Osteocyte (in vitro differentiated cells): ENCODE measurements at regions not wholly inside any gene's neighbourhood (a gene's known extent, or its start where the extent isn't known, plus 50 kb on each side); places are given as distances from the start of the nearest gene placed in this dataset.

Experiments
- DNase-seq: peaks from one replicate; pipeline ENCODE4 v3.0.0; 2021; ENCODE audit warnings: mixed read lengths; ENCODE audit not compliant: unreplicated experiment; ENCODE audit errors: extremely low spot score
- H3K27ac Mint-ChIP-seq: one replicate; pipeline ENCODE4 v1.8.0; 2021; ENCODE audit warnings: mild to moderate bottlenecking, mixed read lengths; ENCODE audit not compliant: unreplicated experiment
- H3K27me3 Mint-ChIP-seq: one replicate; pipeline ENCODE4 v1.8.0; 2021; ENCODE audit warnings: mixed read lengths; ENCODE audit not compliant: unreplicated experiment
- H3K36me3 Mint-ChIP-seq: one replicate; pipeline ENCODE4 v1.8.0; 2021; ENCODE audit warnings: mixed read lengths; ENCODE audit not compliant: unreplicated experiment
- H3K4me1 Mint-ChIP-seq: one replicate; pipeline ENCODE4 v1.8.0; 2021; ENCODE audit warnings: mixed read lengths; ENCODE audit not compliant: unreplicated experiment
- H3K4me3 Mint-ChIP-seq: one replicate; pipeline ENCODE4 v1.8.0; 2021; ENCODE audit warnings: mild to moderate bottlenecking, moderate library complexity, mixed read lengths; ENCODE audit not compliant: unreplicated experiment
- H3K9me3 Mint-ChIP-seq: one replicate; pipeline ENCODE4 v1.8.0; 2021; ENCODE audit warnings: mixed read lengths; ENCODE audit not compliant: unreplicated experiment
- CTCF ChIP-seq: fragments of 200-600 bp; sonication (generic); IDR thresholded peaks from 2 replicates; pipeline ENCODE4 v1.5.0; 2021; ENCODE audit warnings: antibody characterized with exemption, mild to moderate bottlenecking, moderate library complexity

- H3K4me1 Mint-ChIP-seq = peaks cover 19% of the 10 kb centered on the region
- no peak overlapping the region for H3K27ac Mint-ChIP-seq
These were observed 361.9 kb downstream of the SIPA1L2 start for GRCh38 chr1:232267837-232268598.

GRCh38 chr1:232267092-232267836 is 362.7 kb downstream of the SIPA1L2 start:
- no peak overlapping the region for H3K27ac Mint-ChIP-seq
- TF ChIP-seq CTCF = no peak
- H3K9me3 Mint-ChIP-seq = no peaks in the 10 kb centered on the region
- H3K4me3 Mint-ChIP-seq = no peak overlapping the region
- peaks cover 19% of the 10 kb centered on the region for H3K4me1 Mint-ChIP-seq
- H3K27me3 Mint-ChIP-seq = no peaks in the 10 kb centered on the region
- no peaks in the 10 kb centered on the region for H3K36me3 Mint-ChIP-seq
- no peak for DNase-seq

More at GRCh38 chr1:232267837-232268598, 361.9 kb downstream of the SIPA1L2 start:
- no peaks in the 10 kb centered on the region for H3K36me3 Mint-ChIP-seq
- no peak for DNase-seq
- TF ChIP-seq CTCF = no peak
- H3K27me3 Mint-ChIP-seq = no peaks in the 10 kb centered on the region
- no peaks in the 10 kb centered on the region for H3K9me3 Mint-ChIP-seq
- no peak overlapping the region for H3K4me3 Mint-ChIP-seq

- TF ChIP-seq CTCF = no peak
- no peak overlapping the region for H3K27ac Mint-ChIP-seq
- no peaks in the 10 kb centered on the region for H3K36me3 Mint-ChIP-seq
- H3K27me3 Mint-ChIP-seq = peaks cover 4% of the 10 kb centered on the region
- no peak for DNase-seq
- no peaks in the 10 kb centered on the region for H3K9me3 Mint-ChIP-seq
- peaks cover 12% of the 10 kb centered on the region for H3K4me1 Mint-ChIP-seq
- H3K4me3 Mint-ChIP-seq = no peak overlapping the region
These were observed 366.5 kb downstream of the SIPA1L2 start for GRCh38 chr1:232263452-232263851.

GRCh38 chr1:232262991-232263390 is 366.9 kb downstream of the SIPA1L2 start:
- no peak for TF ChIP-seq CTCF
- Mint-ChIP-seq H3K27me3 (peaks cover 4% of the 10 kb centered on the region), H3K4me3 (no peak overlapping the region), H3K9me3 (no peaks in the 10 kb centered on the region), H3K27ac (no peak overlapping the region), H3K36me3 (no peaks in the 10 kb centered on the region), H3K4me1 (peaks cover 12% of the 10 kb centered on the region)
- no peak for DNase-seq

- Mint-ChIP-seq H3K4me1 (peaks cover 11% of the 10 kb centered on the region), H3K4me3 (no peak overlapping the region), H3K27me3 (peaks cover 4% of the 10 kb centered on the region), H3K36me3 (no peaks in the 10 kb centered on the region), H3K27ac (no peak overlapping the region), H3K9me3 (no peaks in the 10 kb centered on the region)
- TF ChIP-seq CTCF = no peak
- DNase-seq = no peak
These were observed 369.1 kb downstream of the SIPA1L2 start for GRCh38 chr1:232260861-232261260.
